HG02798 (cell line): ENCODE measurements at regions not wholly inside any gene's neighbourhood (a gene's known extent, or its start where the extent isn't known, plus 50 kb on each side); places are given as distances from the start of the nearest gene placed in this dataset.

Experiments used
- ATAC-seq: cut with Tn5 transposase; IDR thresholded peaks from one replicate; pipeline ENCODE4 v1.9.1; 2021; ENCODE audit warnings: mild to moderate bottlenecking; ENCODE audit not compliant: unreplicated experiment, poor library complexity

- ATAC-seq: no peak
These were observed 177.4 kb upstream of the BLID start for GRCh38 chr11:122293296-122294023.

- no peak for ATAC-seq
These were observed 171.4 kb upstream of the BLID start for GRCh38 chr11:122287401-122287800.

GRCh38 chr11:122285070-122285988 lies 169.3 kb upstream of the BLID start:
- no peak for ATAC-seq

GRCh38 chr11:122280870-122281269 lies 164.9 kb upstream of the BLID start:
- ATAC-seq: no peak

- no peak for ATAC-seq
These were observed 163.2 kb upstream of the BLID start for GRCh38 chr11:122279194-122279593.

- no peak for ATAC-seq
These were observed 161.5 kb upstream of the BLID start for GRCh38 chr11:122277493-122277892.

GRCh38 chr11:122276221-122276620 lies 160.2 kb upstream of the BLID start:
- ATAC-seq: no peak

- ATAC-seq: no peak
These were observed 159.5 kb upstream of the BLID start for GRCh38 chr11:122275508-122275907.

GRCh38 chr11:122273476-122274191 lies 157.6 kb upstream of the BLID start:
- ATAC-seq: no peak

- no peak for ATAC-seq
These were observed 155.7 kb upstream of the BLID start for GRCh38 chr11:122271745-122272144.

- no peak for ATAC-seq
These were observed 155.1 kb upstream of the BLID start for GRCh38 chr11:122271137-122271536.

- no peak for ATAC-seq
These were observed 154.5 kb upstream of the BLID start for GRCh38 chr11:122270535-122270934.

GRCh38 chr11:122269824-122270223 lies 153.8 kb upstream of the BLID start:
- ATAC-seq: no peak

- no peak for ATAC-seq
These were observed 152.7 kb upstream of the BLID start for GRCh38 chr11:122268601-122269130.

- no peak for ATAC-seq
These were observed 151.6 kb upstream of the BLID start for GRCh38 chr11:122267602-122268001.

- no peak for ATAC-seq
These were observed 150.0 kb upstream of the BLID start for GRCh38 chr11:122265981-122266380.

GRCh38 chr11:122264121-122264520 lies 148.1 kb upstream of the BLID start:
- ATAC-seq: no peak

- ATAC-seq: no peak
These were observed 145.5 kb upstream of the BLID start for GRCh38 chr11:122261546-122261945.

GRCh38 chr11:122259195-122259821 lies 143.3 kb upstream of the BLID start:
- no peak for ATAC-seq
